Activated CD8-positive, alpha-beta T cell treated with anti-CD3 and anti-CD28 coated beads, Interleukin-2, amount 10 ng/mL, durations not matched to agents 7 days and 5 days (primary cell): ENCODE measurements at regions not wholly inside any gene's neighbourhood (a gene's known extent, or its start where the extent isn't known, plus 50 kb on each side); places are given as distances from the start of the nearest gene placed in this dataset.

ENCODE experiments used
- ATAC-seq: fragments of 150-1000 bp; cut with Tn5 transposase; one replicate; pipeline ENCODE4 v1.10.0; 2021; ENCODE audit warnings: moderate library complexity
- CTCF ChIA-PET: fragments of 350-600 bp; sonication (Branson Sonifier 250); formaldehyde crosslinking; loops from one replicate; lab custom pipeline; 2021; ENCODE audit warnings: antibody characterized with exemption; lab: Charles Lee
- POLR2A ChIA-PET: fragments of 350-600 bp; sonication (Branson Sonifier 250); formaldehyde crosslinking; loops from one replicate; lab custom pipeline; 2021; ENCODE audit warnings: antibody characterized with exemption; lab: Charles Lee
- DNase-seq: peaks from one replicate; pipeline ENCODE4 v3.0.0-alpha.2; 2020
- H3K27ac Mint-ChIP-seq: one replicate; pipeline ENCODE4 v1.8.0; 2021; ENCODE audit warnings: mild to moderate bottlenecking, mixed read lengths
- H3K27me3 Mint-ChIP-seq: one replicate; pipeline ENCODE4 v1.8.0; 2021; ENCODE audit warnings: low read depth, mixed read lengths
- H3K36me3 Mint-ChIP-seq: one replicate; pipeline ENCODE4 v1.8.0; 2021; ENCODE audit warnings: low read depth, mixed read lengths
- H3K4me1 Mint-ChIP-seq: one replicate; pipeline ENCODE4 v1.8.0; 2021; ENCODE audit warnings: low read depth, mixed read lengths
- H3K4me3 Mint-ChIP-seq: one replicate; pipeline ENCODE4 v1.8.0; 2021; ENCODE audit warnings: mild to moderate bottlenecking, mixed read lengths
- H3K9me3 Mint-ChIP-seq: one replicate; pipeline ENCODE4 v1.8.0; 2022; ENCODE audit warnings: mixed read lengths; ENCODE audit not compliant: insufficient read depth

GRCh38 chr13:22077205-22077683 is 406.4 kb downstream of the FGF9 start:
- no peak for DNase-seq
- Mint-ChIP-seq H3K4me1 (peaks cover 20% of the 10 kb centered on the region), H3K36me3 (no peaks in the 10 kb centered on the region), H3K4me3 (no peak overlapping the region), H3K9me3 (peaks cover 10% of the 10 kb centered on the region), H3K27ac (no peak overlapping the region), H3K27me3 (no peaks in the 10 kb centered on the region)
- ChIA-PET POLR2A (interaction anchor here (0.5 kb wide), 1 partner anchor 159 kb away, joined by 3 read pairs; no protein-coding TSS in a partner anchor), CTCF (interaction anchor here (1.2 kb wide), 1 partner anchor 37 kb away, joined by 4 read pairs; no protein-coding TSS in a partner anchor)
- ATAC-seq = no peak

- Mint-ChIP-seq H3K9me3 (peaks cover 10% of the 10 kb centered on the region), H3K27ac (no peak overlapping the region), H3K36me3 (no peaks in the 10 kb centered on the region), H3K4me3 (no peak overlapping the region), H3K27me3 (no peaks in the 10 kb centered on the region), H3K4me1 (peaks cover 26% of the 10 kb centered on the region)
- CTCF ChIA-PET = no interaction called here
- DNase-seq (no peak), ATAC-seq (no peak)
- POLR2A ChIA-PET = interaction anchor here (0.5 kb wide), 1 partner anchor 159 kb away, joined by 3 read pairs; no protein-coding TSS in a partner anchor
Measured at GRCh38 chr13:22077764-22078163, 406.9 kb downstream of the FGF9 start.

- Mint-ChIP-seq H3K4me3 (no peak overlapping the region), H3K4me1 (peaks cover 20% of the 10 kb centered on the region), H3K36me3 (no peaks in the 10 kb centered on the region), H3K27ac (no peak overlapping the region), H3K9me3 (peaks cover 5% of the 10 kb centered on the region), H3K27me3 (no peaks in the 10 kb centered on the region)
- ATAC-seq (no peak), DNase-seq (no peak)
- ChIA-PET POLR2A (no interaction called here), CTCF (no interaction called here)
Measured at GRCh38 chr13:22079961-22080360, 409.1 kb downstream of the FGF9 start.

DNA sequence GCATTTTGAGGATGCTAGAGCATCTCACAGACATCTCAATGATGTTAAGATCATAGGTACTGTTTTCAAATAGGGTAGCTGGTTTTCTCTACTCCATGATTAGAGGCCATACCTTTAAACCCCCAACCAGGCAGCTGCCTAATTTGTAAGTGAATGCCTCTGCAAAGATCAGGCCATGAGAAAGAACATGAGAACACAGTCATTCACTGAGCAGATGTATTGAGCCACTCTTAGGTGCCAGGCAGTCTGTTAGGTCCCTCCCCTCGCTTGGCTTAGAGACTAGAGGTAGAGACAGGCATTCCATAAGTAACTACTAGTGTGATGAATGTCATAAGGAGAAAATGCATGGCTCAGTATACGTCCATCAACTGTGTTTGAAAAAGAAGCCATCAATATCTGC is 410.0 kb downstream of the FGF9 start:
- Mint-ChIP-seq H3K36me3 (no peaks in the 10 kb centered on the region), H3K27ac (no peak overlapping the region), H3K9me3 (peaks cover 3% of the 10 kb centered on the region), H3K27me3 (no peaks in the 10 kb centered on the region), H3K4me3 (no peak overlapping the region), H3K4me1 (peaks cover 20% of the 10 kb centered on the region)
- ChIA-PET CTCF (no interaction called here), POLR2A (no interaction called here)
- ATAC-seq (no peak), DNase-seq (no peak)

GRCh38 chr13:22081430-22081829 is 410.6 kb downstream of the FGF9 start:
- CTCF ChIA-PET = no interaction called here
- ATAC-seq = no peak
- Mint-ChIP-seq H3K4me3 (no peak overlapping the region), H3K36me3 (no peaks in the 10 kb centered on the region), H3K9me3 (peaks cover 3% of the 10 kb centered on the region), H3K27ac (no peak overlapping the region), H3K27me3 (no peaks in the 10 kb centered on the region), H3K4me1 (peaks cover 18% of the 10 kb centered on the region)
- DNase-seq = no peak
- POLR2A ChIA-PET = no interaction called here

DNA sequence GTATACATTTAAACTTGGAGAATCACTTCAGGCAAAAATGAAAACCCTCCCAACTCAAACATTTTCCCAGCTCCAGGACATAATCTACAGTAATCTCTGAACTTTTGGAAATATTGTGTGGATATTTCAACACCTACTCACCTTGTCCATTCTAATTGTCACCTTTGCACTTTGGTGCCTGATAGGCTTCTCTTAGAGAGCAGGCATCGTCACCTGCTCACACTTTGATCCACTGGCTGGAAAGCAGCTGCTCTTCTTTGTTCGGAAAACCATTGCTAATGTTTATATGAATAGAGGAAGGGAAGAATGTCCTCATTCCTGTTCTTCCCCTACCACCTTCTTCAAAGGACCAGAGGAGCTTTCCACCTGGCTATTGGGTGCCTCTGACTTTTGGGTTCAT is 411.2 kb downstream of the FGF9 start:
- CTCF ChIA-PET = no interaction called here
- peaks cover 16% of the 10 kb centered on the region for H3K4me1 Mint-ChIP-seq
- no peak overlapping the region for H3K4me3 Mint-ChIP-seq

DNA sequence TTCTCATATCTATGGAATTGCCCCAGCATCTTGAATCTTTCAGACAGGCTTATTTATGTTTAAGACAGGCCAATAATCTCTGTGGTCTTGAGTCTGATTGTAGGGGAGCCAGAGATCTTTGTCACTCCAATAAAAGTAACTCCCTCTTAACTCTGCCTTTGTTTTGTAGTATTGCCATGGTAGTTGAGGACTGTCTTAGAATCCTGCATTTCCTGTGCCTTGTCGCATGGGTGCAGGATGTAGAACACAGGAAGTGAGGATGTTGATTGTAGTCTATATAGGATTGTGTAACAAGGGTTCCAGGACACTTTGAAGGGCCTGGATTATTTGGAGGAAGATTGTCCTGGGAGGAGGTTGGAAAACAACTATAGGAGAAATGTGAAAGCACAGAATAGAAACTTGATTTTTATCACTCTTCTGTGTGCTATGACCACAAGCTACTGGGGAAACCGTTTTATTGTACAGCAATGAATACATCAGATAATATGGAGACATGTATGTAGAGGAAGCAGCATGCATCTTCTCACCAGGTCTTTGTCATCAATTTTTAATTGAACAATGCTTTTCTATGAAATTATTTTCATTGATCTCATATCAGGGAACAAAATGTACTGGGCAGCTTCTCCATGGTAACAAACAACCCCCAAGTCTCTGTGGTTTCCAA is 411.7 kb downstream of the FGF9 start:
- ChIA-PET POLR2A (interaction anchor here (1.2 kb wide), 1 partner anchor 20 kb away, joined by 3 read pairs; no protein-coding TSS in a partner anchor), CTCF (no interaction called here)
- Mint-ChIP-seq H3K4me1 (peaks cover 13% of the 10 kb centered on the region), H3K27ac (no peak overlapping the region), H3K36me3 (no peaks in the 10 kb centered on the region), H3K9me3 (peaks cover 3% of the 10 kb centered on the region), H3K4me3 (no peak overlapping the region), H3K27me3 (no peaks in the 10 kb centered on the region)
- ATAC-seq (peak; percentile 68), DNase-seq (no peak)

More for the DNA sequence above, 411.2 kb downstream of the FGF9 start:
- POLR2A ChIA-PET = no interaction called here
- no peaks in the 10 kb centered on the region for H3K36me3 Mint-ChIP-seq
- no peak overlapping the region for H3K27ac Mint-ChIP-seq
- H3K9me3 Mint-ChIP-seq = peaks cover 3% of the 10 kb centered on the region
- ATAC-seq (no peak), DNase-seq (no peak)
- H3K27me3 Mint-ChIP-seq = no peaks in the 10 kb centered on the region

- Mint-ChIP-seq H3K9me3 (peaks cover under 1% of the 10 kb centered on the region), H3K27me3 (no peaks in the 10 kb centered on the region), H3K27ac (no peak overlapping the region), H3K4me3 (no peak overlapping the region), H3K36me3 (no peaks in the 10 kb centered on the region), H3K4me1 (peaks cover 13% of the 10 kb centered on the region)
- no peak for DNase-seq
- ChIA-PET POLR2A (no interaction called here), CTCF (no interaction called here)
- no peak for ATAC-seq
Measured at GRCh38 chr13:22085001-22085400, 414.1 kb downstream of the FGF9 start.

DNA sequence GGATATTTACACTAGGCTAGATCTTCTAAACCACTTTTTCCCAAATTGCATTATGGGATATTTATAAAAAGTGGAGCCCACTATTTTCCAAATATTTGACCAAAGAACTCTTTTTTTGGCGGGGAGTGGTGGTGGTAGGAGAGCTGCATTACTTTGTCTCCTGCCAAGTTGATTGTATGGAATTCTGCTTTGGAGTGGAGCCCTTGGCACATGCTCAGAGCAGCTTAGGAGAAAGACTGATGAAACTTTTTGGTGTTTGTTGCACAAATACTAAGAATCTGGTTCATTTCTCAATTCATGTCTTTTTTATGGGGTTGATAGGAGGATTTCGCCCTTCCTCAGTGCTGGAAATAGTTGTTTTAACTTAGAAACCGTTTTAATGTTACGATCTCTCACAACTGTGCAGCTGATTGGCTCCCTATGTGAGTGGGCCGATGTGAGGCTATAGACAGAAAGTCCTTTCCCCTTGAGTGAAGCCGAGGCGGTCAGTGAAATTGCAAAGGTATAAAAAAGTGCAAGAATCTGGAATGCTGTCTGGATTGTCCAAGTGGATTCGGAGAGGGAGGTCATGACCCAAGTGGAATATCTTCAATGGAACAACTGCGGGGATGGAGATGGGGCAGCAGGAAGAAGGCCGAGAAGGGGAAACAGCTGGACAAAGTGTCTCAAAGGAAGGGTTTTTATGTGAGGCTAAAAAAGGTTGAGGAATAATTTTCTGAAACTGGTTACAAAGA is 415.9 kb downstream of the FGF9 start:
- H3K27me3 Mint-ChIP-seq = no peaks in the 10 kb centered on the region

DNA sequence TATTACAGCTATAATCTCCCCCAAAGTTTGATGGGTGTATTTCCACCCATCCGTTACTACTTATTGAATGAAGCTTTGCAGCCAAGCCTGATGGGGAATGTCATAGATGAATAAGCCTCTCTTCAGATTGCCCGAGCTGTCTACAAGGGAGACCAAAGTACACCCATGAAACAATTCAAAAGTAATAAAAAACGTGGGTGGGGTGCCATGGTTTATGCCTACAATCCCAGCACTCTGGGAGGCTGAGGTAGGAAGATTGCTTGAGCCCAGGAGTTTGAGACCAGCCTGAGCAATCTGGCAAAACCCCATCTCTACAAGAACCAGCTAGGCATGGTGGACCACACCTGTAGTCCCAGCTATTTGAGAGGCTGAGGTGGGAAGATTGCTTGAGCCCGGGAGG is 419.2 kb downstream of the FGF9 start:
- no peaks in the 10 kb centered on the region for H3K36me3 Mint-ChIP-seq
- H3K4me1 Mint-ChIP-seq = no peaks in the 10 kb centered on the region
- CTCF ChIA-PET = interaction anchor here (1.2 kb wide), 1 partner anchor 45 kb away, joined by 3 read pairs; no protein-coding TSS in a partner anchor
- no peaks in the 10 kb centered on the region for H3K9me3 Mint-ChIP-seq
- POLR2A ChIA-PET = no interaction called here
- ATAC-seq = no peak
- H3K4me3 Mint-ChIP-seq = no peak overlapping the region
- no peaks in the 10 kb centered on the region for H3K27me3 Mint-ChIP-seq
- DNase-seq = no peak
- H3K27ac Mint-ChIP-seq = no peak overlapping the region

More for the DNA sequence above, 415.9 kb downstream of the FGF9 start:
- Mint-ChIP-seq H3K36me3 (no peaks in the 10 kb centered on the region), H3K9me3 (no peaks in the 10 kb centered on the region), H3K27ac (no peak overlapping the region), H3K4me3 (no peak overlapping the region), H3K4me1 (peaks cover 13% of the 10 kb centered on the region)
- ATAC-seq (no peak), DNase-seq (no peak)
- POLR2A ChIA-PET = no interaction called here
- CTCF ChIA-PET = no interaction called here

DNA sequence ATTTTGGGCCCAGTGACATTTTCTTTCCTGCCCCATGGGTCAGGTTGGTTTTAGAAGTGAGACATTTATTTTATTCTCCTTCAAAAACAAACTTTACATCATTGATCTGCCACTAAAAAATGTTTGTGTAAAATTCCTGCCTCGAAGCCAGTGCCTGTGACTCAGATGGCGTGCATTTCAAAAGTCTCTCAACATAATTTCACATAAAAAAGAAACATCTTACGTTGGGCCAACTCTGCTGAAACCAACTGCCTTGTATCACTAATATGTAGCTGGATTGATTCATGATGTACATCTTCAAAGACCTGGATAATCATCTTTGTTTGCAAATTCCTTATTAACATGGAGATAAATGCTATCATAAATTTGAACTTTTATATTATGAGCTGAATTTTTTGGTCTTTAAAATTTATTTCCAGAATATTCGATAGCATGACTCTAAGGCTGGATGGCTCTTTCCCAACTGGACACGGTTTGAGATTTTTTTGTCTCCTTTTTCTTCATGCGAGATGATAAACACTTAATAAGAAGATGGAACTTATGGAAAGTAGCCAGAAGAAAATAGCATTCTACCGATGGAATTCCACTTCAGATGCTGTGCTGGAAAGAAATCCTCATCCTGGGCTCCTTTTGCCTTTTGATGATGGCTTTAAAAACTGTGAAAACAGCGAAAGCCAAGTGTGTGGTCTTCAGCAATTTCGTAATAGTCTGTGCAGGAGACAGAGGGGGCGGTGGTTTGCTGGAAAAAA is 420.5 kb downstream of the FGF9 start:
- DNase-seq (no peak), ATAC-seq (no peak)
- no peaks in the 10 kb centered on the region for H3K36me3 Mint-ChIP-seq
- no peak overlapping the region for H3K27ac Mint-ChIP-seq
- H3K9me3 Mint-ChIP-seq = no peaks in the 10 kb centered on the region
- H3K4me1 Mint-ChIP-seq = no peaks in the 10 kb centered on the region
- POLR2A ChIA-PET = no interaction called here
- CTCF ChIA-PET = no interaction called here
- H3K4me3 Mint-ChIP-seq = no peak overlapping the region
- H3K27me3 Mint-ChIP-seq = no peaks in the 10 kb centered on the region

DNA sequence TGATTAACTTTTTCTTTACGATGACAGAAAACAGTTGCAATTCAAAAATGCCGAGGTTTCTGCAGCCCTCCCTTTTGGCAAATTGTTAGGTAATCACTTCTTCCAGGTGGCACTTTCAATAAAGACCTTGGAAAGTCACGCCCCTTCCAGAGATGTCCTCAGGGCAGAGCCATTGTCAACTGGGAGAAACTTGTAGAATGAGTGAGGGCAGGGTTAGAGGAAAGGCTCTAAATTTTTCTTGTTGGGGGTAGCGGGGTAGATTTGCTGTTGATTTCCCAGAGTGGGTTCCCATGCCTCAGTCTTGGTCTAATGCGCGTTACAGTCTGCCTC is 421.1 kb downstream of the FGF9 start:
- DNase-seq (no peak), ATAC-seq (no peak)
- no peaks in the 10 kb centered on the region for H3K36me3 Mint-ChIP-seq
- ChIA-PET POLR2A (no interaction called here), CTCF (no interaction called here)
- H3K27me3 Mint-ChIP-seq = no peaks in the 10 kb centered on the region
- H3K27ac Mint-ChIP-seq = no peak overlapping the region
- H3K4me3 Mint-ChIP-seq = no peak overlapping the region
- no peaks in the 10 kb centered on the region for H3K4me1 Mint-ChIP-seq
- H3K9me3 Mint-ChIP-seq = no peaks in the 10 kb centered on the region
